HG03571 (cell line): ENCODE measurements at regions not wholly inside any gene's neighbourhood (a gene's known extent, or its start where the extent isn't known, plus 50 kb on each side); places are given as distances from the start of the nearest gene placed in this dataset.
"Not testable (repeated sequence)": the region's sequence is repeated elsewhere in the genome, so short reads cannot be mapped to it uniquely, and the experiment has no call there.

Source experiments
- ATAC-seq: cut with Tn5 transposase; IDR thresholded peaks from one replicate; pipeline ENCODE4 v1.9.1; 2021; ENCODE audit not compliant: unreplicated experiment

- ATAC-seq: no peak
Observed at GRCh38 chr15:31217566-31218270, 108.9 kb upstream of the KLF13 start.

DNA sequence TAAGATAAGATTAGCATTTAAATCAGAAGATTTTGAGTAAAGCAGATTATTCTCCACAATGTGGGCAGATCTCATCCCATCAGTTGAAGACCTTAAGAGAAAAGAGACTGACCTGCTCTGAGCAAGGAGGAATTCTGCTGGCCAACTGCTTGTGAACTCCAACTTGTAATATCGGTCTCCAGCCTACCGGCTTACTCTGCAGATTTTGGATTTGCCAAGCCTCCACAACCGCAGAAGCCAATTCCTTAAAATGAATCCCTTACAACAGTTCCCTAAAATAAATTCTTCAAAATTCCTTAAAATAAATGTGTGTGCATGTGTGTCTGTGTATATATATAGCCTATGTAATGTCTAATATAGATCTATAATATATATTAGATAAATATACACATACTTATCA lies 107.4 kb upstream of the KLF13 start:
- ATAC-seq: no peak

- no peak for ATAC-seq
Observed at GRCh38 chr15:31221936-31222515, 104.6 kb upstream of the KLF13 start.

DNA sequence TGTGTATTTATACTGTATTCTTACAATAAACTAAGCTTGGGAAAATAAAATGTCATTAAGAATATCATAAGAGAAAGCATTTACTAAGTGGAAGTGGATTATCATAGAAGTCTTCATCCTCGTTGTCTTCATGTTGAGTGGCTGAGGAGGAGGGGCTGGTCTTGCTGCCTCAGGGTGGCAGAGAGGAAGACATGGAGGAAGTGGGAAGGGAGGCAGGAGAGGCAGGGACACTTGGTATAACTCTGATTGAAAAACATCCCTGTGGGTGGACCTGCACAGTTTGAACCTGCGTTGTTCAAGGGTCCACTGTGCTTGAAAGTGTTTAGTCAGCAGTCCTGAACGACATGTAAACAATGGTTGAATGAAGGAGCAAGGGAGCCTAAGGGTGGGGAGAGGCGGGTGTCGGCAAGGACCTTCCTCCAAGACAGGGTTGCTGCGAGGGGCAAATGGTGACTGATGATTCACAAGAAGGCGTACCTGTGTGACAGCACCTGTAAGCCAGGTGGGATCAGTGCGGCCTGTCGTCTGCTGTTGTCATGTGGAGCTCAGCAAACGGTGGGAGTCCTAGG lies 103.8 kb upstream of the KLF13 start:
- ATAC-seq: no peak

GRCh38 chr15:31223478-31224350 lies 102.9 kb upstream of the KLF13 start:
- no peak for ATAC-seq

- ATAC-seq: not testable (repeated sequence)
Observed at GRCh38 chr15:31224661-31225060, 102.0 kb upstream of the KLF13 start.

- no peak for ATAC-seq
Observed at GRCh38 chr15:31225356-31225955, 101.2 kb upstream of the KLF13 start.

- ATAC-seq: no peak
Observed at GRCh38 chr15:31226021-31226420, 100.6 kb upstream of the KLF13 start.

GRCh38 chr15:31227235-31227634 lies 99.4 kb upstream of the KLF13 start:
- no peak for ATAC-seq

GRCh38 chr15:31228011-31228484 lies 98.6 kb upstream of the KLF13 start:
- ATAC-seq: no peak

DNA sequence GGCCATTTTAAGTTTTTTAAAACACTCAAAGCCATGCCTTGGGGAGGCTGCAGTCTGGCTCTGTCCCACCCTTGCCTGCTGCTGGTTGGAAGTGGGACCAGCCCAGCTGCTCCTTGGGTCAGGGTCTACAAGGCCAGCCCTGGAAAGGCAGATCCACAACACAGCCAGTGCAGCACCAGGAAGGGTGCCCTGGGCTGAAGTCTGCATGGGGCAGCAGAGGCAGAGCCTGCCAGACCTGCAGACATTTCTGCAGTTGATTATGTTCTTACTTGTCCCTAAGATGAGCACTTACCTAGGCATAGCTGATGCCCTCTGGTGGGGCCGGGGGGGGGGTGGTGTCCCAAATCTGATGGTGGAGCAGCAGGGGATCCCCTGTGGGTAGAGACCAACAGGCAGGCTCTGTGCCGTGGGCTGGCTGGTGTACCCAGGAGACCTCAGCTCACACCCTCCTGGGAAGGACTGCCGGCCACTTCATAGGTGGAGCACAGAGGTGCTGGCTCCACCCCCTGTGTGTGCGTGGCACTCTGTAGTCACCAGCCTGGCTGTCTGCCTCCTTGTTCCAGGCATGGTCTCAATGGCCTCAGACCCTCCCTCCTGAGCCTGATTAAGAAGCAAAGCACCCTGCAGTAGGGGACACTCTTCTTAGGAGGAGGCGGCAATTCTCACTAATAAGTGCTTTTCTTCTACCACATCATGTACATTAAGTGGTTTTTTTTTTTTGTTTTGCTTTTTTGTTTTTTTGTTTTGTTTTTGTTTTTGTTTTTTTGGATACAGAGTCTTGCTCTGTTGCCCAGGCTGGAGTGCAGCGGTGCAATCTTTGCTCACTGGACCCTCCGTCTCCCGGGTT lies 97.4 kb upstream of the KLF13 start:
- peak; percentile 65 for ATAC-seq

DNA sequence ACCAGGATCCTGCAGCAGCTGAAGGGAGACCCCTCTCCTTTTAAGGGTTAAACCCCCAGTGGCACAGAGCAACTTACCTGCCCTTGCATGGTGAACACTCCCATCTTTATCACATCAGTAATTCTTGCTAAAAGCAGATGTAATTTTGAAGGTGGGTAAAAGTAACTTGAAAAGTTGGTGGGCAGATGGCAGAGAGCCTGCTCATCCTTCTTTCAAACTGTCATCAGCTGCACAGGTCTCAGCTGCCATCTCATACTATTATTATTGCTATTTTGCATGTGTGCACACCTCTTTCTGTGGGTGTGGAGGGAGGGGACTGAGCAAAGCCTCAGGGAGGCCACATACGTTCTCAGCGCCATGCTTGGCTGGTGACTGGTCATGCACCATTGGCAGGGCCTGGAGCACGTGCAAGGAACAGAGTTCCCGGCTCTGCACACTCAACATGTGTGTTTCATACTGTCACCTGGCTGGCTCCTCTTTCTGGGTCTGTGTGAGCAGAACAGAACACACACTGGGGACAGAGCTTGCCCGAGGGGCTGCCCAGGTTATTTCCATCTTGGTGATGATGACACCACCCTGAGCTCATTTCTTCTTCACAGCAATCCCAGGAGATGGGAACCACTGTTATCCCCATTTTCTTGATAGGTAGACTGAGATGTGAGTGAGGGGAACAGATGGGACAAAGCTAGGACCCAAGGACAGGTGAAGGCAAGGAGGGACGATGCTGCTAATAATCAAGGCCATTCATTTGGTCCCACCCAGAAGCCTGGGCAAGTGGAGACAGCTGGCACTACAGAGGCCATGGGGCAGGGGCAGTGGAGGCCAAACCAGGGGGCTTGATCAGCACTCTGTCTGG lies 95.8 kb upstream of the KLF13 start:
- peak; percentile 79 for ATAC-seq

DNA sequence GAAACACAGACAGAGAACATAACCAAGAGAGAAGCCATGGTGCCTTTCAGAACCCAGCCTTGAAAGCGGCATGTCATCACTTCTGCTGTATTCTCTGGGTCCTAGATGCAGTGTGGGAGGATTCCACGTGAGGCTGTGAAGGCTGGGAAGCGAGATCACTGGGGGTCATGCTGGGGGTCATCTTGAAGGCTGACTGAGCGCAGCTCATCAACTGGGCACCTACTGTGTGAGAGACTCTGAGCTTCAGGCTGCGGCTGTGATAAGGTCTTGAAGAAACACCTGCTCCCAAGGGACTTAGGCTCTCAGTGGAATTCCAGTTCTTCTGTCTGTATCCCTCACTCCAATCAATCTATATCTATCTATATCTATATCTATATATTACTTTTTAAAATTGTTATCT lies 91.8 kb upstream of the KLF13 start:
- ATAC-seq: no peak

- ATAC-seq: peak; percentile 59
Observed at GRCh38 chr15:31235311-31236183, 91.1 kb upstream of the KLF13 start.

- peak; percentile 36 for ATAC-seq
Observed at GRCh38 chr15:31236184-31237042, 90.2 kb upstream of the KLF13 start.

DNA sequence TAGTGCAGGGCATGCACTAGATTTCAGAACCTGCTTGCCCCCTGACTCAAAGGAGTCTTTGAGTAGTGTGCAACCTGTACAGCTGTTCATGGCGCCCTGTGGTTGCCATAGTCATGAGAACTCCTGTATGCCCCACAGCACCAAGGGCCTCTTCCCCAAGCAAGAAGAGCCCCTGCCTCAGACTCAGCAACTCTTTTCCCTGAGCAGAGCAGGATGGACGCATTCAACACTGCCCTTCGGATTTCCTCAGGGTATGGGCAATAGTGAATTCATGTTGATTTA lies 89.7 kb upstream of the KLF13 start:
- ATAC-seq: no peak

DNA sequence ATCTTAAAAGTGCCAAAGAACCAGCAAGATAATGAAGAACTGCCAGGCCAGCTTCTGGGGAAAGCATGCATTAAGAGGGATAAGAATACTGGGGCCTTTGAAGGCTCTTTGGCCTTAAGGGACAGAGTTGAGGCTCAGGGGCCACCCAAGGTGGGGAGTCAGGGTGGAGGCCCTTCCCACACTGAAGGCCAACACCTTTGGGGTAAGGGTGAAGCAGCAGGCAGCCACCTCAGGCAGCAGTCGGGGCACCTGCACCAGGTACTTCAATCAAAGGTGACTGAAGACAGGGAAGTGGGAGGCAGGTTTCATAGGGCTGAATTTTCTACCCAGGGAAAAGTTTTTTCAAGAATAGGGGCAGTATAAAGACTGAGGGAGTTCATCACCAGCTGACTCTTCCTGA lies 87.7 kb upstream of the KLF13 start:
- no peak for ATAC-seq

- no peak for ATAC-seq
Observed at GRCh38 chr15:31239409-31239808, 87.2 kb upstream of the KLF13 start.
